SIG-M5 treated with dmso at 0.1 percent for 504 hours (cell line): ENCODE measurements at regions not wholly inside any gene's neighbourhood (a gene's known extent, or its start where the extent isn't known, plus 50 kb on each side); places are given as distances from the start of the nearest gene placed in this dataset.
A peak's percentile ranks its signal among the peaks of the same experiment; 100 is the strongest.
"Not testable (repeated sequence)": the region's sequence is repeated elsewhere in the genome, so short reads cannot be mapped to it uniquely, and the experiment has no call there.

ENCODE experiments used
- DNase-seq: peaks from one replicate; lab custom pipeline; 2025; ENCODE audit not compliant: unreplicated experiment; lab: John Stamatoyannopoulos, UW

GRCh38 chr21:35711213-35711612 lies 349.1 kb downstream of the SETD4 start:
- no peak for DNase-seq

DNA sequence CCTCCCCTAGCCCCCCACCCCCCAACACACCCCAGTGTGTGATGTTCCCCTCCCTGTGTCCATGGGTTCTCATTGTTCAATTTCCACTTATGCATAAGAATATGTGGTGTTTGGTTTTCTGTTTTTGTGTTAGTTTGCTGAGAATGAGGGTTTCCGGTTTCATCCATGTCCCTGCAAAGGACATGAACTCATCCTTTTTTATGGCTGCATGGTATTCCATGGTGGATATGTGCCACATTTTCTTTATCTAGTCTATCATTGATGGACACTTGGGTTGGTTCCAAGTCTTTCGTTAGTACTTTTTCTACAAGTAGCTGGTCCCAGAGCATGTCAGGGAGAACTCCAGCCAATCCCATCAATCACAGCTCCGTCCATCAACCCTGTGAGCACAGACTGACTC lies 350.3 kb downstream of the SETD4 start:
- not testable (repeated sequence) for DNase-seq

DNA sequence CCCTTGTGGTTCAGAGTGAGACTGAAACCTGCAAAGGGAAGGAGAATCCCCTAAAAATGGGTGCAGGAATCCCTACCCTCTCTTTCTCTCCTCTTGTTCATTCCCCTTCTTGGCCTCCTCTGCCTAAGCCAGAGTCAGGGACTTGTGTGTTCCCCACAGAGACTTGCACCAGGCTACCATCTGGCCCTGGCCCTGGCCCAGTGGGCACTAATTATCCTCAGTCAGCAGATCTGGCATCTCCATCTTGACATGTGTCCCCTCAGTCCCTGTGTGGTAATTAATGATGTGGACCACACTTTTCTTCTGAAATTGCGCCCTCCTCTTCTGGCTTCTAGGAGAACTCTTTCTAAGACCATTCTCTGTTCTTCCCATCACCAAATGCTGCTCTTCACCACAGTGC lies 354.4 kb downstream of the SETD4 start:
- DNase-seq, result no peak

DNA sequence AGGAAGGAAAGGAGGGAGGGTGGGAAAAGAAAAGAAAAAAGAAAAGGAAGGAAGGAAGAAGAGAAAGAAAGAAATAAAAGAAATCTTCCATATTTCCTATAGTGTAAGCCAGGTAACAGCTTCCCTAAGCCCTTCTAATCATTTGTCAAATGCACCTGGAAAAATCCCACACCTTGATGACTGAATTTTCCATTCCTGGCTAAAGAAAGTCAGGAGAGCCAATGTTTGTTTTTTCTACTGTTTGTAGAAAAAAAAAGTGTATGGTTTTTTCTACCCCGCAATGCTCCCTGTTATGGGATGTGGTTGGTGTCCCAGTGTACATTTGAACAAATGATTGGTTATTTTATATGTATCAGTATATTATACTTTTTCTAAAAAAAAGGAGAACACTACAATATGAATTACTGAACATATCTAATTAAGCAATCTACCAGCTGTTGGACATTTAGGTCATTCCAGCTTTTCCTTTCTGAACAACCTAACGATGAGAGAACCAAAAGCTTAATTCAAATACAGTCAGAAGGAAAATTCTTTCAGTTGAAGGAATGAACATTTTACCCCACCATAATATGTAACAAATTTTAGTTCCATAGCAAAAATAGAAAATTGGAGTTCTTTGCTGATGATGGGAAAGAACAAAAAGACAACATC lies 355.0 kb downstream of the SETD4 start:
- no peak for DNase-seq

DNA sequence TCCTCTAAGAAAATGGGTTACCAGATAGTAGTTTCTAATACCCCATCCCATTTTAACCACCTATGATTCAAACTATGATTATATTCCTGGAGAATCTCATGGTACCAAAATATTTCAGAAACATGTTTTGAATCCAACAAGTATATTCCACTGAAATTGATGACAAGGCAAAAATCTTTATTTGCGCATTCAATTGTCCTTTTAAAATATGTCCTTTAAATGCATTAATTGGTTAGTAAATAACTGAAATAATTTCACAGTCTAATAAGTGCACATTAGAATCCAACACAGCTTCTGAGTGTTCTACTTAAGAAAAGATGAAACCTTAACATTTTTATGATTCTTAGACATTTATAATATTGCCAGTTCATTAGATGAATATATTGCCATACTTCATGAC lies 356.6 kb downstream of the SETD4 start:
- no peak for DNase-seq

DNA sequence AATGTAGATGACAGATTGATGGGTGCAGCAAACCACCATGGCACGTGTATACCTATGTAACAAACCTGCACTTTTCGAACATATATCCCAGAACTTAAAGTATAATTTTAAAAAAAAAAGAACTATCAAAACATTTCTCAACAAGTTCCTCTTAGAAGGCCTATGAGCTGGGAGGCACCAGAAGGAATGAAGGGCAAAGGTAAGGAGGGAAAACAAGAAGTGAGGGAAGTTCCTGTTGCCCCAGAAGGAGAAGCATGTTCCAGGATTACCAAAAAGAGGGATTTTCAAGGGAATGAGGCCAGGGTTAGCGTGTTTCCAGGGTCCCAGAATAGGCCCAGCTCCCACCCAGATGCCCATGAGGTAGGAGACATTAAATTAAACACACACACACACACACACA lies 361.0 kb downstream of the SETD4 start:
- DNase-seq, result no peak

GRCh38 chr21:35697321-35697808 lies 363.0 kb downstream of the SETD4 start:
- no peak for DNase-seq

DNA sequence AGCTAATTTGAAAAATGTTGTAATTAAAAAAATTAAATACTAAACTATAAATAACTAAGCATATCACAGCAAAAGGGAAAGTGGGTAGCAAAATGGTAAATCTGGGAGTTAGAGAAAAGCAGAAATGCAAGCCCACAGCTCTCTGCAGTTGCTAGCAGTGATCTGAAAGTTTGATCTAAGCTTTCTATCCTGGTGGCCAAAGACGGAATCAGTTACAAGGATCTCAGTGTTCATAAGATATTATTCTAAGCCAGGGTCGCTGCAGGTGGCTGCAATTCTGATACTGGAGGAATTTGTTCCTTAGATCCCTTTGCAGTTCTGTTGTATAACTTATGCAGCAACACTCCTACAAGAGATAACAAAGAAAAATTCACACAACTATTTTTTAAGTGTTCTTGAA lies 363.7 kb downstream of the SETD4 start:
- DNase-seq, result no peak

- no peak for DNase-seq
Measured at GRCh38 chr21:35692311-35692710, 368.0 kb downstream of the SETD4 start.

DNA sequence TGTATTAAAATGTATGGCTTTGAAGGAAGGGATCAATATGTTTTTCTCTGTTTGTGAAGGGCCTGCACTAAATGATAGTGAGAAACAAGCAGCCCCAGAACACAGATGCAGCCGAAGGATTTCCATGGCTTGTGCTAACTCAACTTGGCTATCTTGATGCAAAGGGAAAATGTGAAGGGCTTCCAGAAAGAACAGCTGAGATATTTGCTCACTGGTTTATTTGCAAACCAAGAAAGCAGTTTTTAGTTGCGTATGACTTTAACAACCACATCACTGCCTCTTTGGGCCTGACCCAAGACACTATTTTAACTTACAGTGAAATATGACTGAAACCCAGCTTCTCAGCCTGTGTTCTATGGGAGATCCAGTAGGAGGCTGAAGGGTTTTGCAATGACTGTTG lies 369.9 kb downstream of the SETD4 start:
- no peak for DNase-seq

- no peak for DNase-seq
Measured at GRCh38 chr21:35686156-35686555, 374.2 kb downstream of the SETD4 start.

DNA sequence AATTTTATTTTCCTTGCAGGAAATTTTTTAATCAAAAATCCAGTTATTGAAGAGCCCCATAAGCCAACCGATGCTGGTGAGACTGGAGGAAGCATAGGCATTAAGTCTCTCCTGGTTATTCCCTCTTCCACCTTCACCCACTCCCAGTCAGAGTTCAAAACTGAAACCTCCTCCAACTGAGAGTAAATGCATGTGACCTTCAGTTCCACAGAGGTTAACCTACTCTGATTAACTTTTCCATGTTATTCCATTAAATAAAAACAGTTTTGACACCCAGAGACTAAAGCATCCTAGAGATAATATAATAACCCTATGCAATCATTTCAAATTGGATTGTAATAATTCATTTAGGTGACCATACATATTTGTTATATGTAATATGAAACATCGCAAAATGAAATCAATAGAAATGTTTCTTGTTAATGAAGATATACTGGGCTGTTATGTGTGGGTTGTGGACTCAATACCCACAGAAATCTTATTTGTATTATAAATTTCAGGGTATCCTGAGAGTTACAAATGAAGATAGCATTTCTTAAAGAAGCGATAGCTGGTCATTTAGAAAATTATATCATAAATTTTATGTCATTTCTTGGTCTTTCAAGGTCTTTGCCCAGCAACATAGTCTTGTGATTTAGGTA lies 376.5 kb downstream of the SETD4 start:
- no peak for DNase-seq

DNA sequence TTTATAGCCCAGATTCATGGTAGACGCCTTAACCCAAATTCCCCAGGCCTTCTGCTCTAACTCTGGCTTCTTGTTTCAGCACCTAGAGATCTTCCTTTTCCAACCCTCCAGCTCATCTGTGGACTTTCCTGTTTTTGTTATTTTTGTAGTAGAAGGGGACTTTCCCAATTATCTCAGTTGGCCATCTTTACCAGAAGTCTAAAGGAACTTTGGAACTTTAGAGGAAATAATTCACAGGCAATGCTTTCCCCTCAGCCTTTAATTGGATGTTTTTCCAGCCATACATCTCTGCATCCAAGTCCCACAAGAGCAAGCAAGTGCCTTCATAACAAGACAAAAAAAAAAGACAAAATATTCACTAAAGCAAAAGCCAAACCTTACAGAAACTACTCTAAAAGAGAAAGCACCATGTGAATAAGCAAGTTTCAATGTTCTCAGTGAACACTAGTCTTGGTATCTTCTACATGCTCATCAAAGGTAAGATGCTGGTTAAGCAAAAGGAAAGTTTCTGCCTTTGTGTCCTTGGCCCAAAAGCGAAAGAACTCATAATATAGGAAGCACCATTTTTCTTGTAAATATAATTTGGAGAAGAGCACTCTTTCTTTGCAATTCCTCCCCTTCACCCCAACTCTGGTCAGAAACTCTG lies 377.3 kb downstream of the SETD4 start:
- no peak for DNase-seq

DNA sequence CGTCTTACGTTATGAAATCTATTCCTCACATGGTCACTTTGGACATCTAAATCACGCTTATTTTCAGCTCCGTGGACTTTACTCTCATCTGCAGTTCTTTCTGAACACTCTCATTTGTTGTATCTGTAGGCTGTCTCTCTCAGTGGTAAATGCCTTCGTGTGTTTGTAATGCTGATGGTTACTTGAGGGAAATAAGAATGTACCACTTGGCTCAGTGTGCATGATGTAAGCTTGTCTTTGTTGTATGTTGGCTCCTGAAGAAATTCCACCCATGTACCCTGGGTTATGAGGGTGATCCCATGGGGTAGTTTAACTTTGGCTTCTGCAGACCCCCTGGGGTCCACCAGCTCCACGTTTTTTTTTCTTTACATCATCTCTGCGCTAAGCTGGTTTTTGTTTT lies 378.4 kb downstream of the SETD4 start:
- no peak for DNase-seq

GRCh38 chr21:35679076-35679475 lies 381.2 kb downstream of the SETD4 start:
- no peak for DNase-seq

- no peak for DNase-seq
Measured at GRCh38 chr21:35678393-35678792, 381.9 kb downstream of the SETD4 start.

DNA sequence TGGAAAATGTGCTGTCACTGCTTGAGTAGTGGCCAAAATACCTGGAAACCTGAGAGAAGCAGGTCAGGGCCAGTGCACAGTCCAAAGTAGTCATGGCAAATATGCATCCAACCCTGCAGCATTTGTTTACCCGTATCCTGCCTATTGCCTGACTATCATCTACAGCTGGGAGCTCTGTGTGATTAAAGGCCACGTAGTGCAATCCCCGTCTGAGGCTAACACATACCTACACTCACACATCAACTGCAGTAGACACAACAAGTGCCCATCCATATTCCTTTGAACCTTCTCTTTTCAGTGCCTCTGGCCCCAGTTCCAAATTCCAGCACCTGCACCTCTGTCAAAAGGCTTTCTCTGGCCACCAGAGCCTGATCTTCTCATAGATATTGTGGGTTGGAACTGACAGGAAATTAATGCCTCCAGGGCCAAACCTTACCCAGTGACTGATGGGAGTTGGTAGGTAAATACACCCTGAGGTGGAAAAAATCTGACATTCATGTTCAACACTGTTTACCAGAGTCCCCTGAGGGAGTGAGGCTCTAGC lies 383.0 kb downstream of the SETD4 start:
- peak; percentile 48 for DNase-seq

GRCh38 chr21:35674895-35675470 lies 385.3 kb downstream of the SETD4 start:
- DNase-seq, result no peak

DNA sequence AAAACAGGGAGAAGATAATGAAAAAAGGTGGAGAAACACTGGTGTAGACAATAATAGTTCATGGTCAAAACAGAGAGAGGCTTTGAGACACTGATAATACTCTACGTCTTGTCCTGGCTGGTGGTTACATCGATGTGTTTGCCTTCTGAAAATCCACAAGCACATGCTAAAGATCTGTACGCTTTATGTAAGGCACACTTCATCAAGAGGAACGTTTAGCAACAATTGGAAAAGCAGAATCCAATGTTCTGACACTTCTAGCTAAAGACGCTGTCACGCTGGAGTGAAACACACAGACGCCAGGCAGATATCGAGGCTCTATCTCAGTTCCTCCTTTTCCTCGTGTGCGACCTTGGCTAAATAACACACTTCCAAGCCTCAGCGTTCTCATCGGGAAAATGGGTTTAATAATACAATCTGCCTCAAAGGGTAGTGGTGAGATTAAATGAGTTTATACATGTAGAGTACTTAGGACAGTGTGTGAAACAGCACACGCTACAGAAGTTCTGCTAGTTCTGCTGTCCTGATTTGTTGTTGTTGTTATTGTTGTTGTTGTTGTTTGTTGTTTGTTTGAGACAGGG lies 386.1 kb downstream of the SETD4 start:
- no peak for DNase-seq

DNA sequence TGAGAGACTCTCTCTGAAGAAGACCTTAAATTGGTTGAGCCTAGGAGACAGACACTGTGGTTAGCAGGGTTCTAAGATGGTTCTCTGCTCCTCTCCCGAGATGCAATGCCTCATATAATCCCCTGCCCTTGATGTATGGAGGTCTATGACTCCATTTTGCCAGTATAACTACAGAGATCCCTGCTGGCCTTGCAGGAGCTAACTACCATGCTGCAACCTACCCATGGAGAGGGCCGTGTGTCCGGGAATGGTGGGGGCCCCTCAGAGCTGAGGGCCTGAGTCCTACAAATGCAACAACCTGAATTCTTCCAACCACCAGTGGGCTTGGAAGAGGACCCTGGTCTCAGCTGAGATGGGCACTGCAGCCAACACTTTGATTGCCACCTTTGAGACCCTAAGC lies 388.0 kb downstream of the SETD4 start:
- DNase-seq, result no peak

DNA sequence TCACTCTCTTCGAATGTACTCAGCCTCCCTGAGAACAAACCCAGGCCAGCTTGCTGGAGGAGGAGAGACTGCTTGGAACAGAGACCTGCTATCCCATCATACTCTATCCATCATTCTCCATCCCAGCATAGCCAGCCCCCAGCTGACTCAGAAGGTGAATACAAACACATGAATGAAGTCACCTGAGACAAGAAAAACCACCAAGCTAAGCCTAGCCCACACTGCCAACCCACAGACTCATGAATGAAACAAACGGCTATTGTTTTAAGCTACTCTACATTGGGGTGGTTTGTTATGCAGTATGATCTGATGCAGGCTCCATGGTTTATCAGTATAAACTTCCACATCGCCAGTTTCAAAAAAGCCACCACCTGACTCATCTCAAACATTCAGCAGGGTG lies 395.6 kb downstream of the SETD4 start:
- DNase-seq, result no peak
